ENCODE measurements at regions not wholly inside any gene's neighbourhood (a gene's known extent, or its start where the extent isn't known, plus 50 kb on each side); places are given as distances from the start of the nearest gene placed in this dataset.

GRCh38 chr18:54710074-54710899 is 118.0 kb upstream of the RAB27B start (continued):
- TF ChIP-seq RBBP5 (IDR thresholded peaks at IDR 0.05; ENCODE audit: borderline replicate concordance, low read depth, low read length) (no peak), EGR1 (IDR thresholded peaks at IDR 0.05; ENCODE audit: borderline replicate concordance, low read depth, low read length) (no peak), SP4 (IDR thresholded peaks at IDR 0.05; ENCODE audit: low read length) (no peak), CHD2 (IDR thresholded peaks at IDR 0.05; ENCODE audit: low read length) (no peak), TEAD4 (IDR thresholded peaks at IDR 0.05; ENCODE audit: low read depth, low read length) (no peak), EZH2 (IDR thresholded peaks at IDR 0.05; ENCODE audit: low read depth, low read length, severe bottlenecking) (no peak), CBX5 (IDR thresholded peaks at IDR 0.05; ENCODE audit: low read depth, low read length) (no peak)

Data from H1 (cell line).